ENCODE measurements at regions not wholly inside any gene's neighbourhood (a gene's known extent, or its start where the extent isn't known, plus 50 kb on each side); places are given as distances from the start of the nearest gene placed in this dataset.

DNA sequence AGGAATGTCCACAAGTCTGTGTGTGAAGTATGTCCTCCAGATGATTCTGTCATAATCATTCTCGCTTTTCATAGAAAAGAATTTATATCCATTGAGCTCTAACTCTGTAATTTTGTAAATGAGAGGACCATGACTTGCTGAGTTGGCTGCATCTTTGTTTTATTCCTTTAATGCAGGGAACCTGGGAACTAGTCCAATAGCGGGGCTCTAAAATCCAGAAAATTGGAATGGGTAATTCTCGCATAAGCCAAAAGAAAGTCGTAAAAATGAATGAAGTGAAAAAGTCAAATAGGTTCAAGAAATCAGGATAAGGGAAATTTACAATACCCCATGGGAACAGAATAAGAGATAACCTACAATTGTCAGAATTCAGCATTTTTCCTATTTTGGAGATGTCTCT is 232.5 kb downstream of the RAB38 start:
- Mint-ChIP-seq H3K36me3 (ENCODE audit: low read depth) (no peaks in the 10 kb centered on the region), H3K4me3 (ENCODE audit: unreplicated experiment) (no peak overlapping the region), H3K27me3 (ENCODE audit: low read depth) (peaks cover 8% of the 10 kb centered on the region), H3K4me1 (ENCODE audit: low read depth) (no peaks in the 10 kb centered on the region), H3K27ac (ENCODE audit: unreplicated experiment) (no peak overlapping the region), H3K9me3 (ENCODE audit: low read depth) (no peaks in the 10 kb centered on the region)
- no peak for DNase-seq (ENCODE audit: low spot score)
- TF ChIP-seq, protein P1, sequence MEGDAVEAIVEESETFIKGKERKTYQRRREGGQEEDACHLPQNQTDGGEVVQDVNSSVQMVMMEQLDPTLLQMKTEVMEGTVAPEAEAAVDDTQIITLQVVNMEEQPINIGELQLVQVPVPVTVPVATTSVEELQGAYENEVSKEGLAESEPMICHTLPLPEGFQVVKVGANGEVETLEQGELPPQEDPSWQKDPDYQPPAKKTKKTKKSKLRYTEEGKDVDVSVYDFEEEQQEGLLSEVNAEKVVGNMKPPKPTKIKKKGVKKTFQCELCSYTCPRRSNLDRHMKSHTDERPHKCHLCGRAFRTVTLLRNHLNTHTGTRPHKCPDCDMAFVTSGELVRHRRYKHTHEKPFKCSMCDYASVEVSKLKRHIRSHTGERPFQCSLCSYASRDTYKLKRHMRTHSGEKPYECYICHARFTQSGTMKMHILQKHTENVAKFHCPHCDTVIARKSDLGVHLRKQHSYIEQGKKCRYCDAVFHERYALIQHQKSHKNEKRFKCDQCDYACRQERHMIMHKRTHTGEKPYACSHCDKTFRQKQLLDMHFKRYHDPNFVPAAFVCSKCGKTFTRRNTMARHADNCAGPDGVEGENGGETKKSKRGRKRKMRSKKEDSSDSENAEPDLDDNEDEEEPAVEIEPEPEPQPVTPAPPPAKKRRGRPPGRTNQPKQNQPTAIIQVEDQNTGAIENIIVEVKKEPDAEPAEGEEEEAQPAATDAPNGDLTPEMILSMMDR (IDR thresholded peaks at IDR 0.05), result no peak

DNA sequence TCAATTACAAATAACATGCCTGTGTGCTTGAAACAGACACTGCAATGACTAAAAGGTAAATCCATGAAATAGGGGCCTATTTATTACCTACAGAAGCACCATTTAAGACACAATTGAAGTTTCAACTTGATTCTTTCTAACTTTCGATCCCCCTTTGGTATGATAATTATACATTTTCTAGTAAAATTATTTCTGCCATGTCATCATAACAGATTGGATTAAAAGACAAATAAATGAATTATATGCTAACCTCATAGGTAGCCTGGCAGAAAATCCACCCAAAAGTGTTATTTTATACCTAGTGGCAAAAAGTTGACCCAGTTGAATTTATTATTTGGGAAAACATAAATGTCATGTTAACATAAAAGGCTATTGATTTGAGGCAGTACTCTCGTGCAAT is 241.1 kb downstream of the RAB38 start:
- H3K4me1 Mint-ChIP-seq (ENCODE audit: low read depth), result no peaks in the 10 kb centered on the region
- no peak for DNase-seq (ENCODE audit: low spot score)
- H3K9me3 Mint-ChIP-seq (ENCODE audit: low read depth), result peaks cover 5% of the 10 kb centered on the region
- H3K27me3 Mint-ChIP-seq (ENCODE audit: low read depth), result peaks cover 3% of the 10 kb centered on the region
- no peak overlapping the region for H3K27ac Mint-ChIP-seq (ENCODE audit: unreplicated experiment)
- no peaks in the 10 kb centered on the region for H3K36me3 Mint-ChIP-seq (ENCODE audit: low read depth)
- no peak overlapping the region for H3K4me3 Mint-ChIP-seq (ENCODE audit: unreplicated experiment)
- TF ChIP-seq, protein P1 (IDR thresholded peaks at IDR 0.05), result no peak

DNA sequence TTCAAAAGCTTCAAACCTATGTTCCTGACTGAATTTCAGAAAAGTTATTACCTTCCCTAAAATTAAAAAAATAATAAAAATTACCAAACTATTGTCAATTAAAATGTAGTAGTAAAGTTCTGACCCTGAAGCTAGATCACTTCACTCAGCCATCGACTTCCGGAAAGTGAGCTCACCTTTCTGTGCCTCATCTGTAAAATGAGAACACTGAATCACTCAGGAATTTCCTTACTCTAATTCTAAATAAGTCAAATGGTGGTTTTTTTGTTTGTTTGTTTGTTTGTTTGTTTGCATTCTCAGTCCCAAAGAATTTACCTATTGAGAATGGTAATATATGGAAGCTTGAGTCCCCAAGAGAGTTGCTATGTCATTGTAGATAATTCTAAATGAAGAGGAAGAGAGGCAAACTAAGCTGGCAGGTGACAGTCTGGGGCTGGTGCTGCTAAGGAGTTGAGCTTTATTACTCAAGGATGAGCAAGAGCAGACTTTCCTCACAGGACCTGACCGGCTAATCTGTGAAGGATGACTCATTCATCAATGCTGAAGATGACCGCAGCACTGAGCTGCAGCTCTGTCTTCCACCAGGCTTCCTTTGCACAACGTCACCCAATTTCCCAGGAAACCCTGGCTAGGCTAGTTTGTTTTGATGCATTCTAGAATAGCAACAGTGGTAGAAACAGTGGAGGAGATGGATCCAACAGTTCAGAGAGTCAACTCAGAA is 248.8 kb downstream of the RAB38 start:
- H3K36me3 Mint-ChIP-seq (ENCODE audit: low read depth), result no peaks in the 10 kb centered on the region
- H3K4me1 Mint-ChIP-seq (ENCODE audit: low read depth), result no peaks in the 10 kb centered on the region
- TF ChIP-seq, protein P1 (IDR thresholded peaks at IDR 0.05), result no peak
- peaks cover 2% of the 10 kb centered on the region for H3K27me3 Mint-ChIP-seq (ENCODE audit: low read depth)
- no peak overlapping the region for H3K27ac Mint-ChIP-seq (ENCODE audit: unreplicated experiment)
- DNase-seq (ENCODE audit: low spot score), result no peak
- no peak overlapping the region for H3K4me3 Mint-ChIP-seq (ENCODE audit: unreplicated experiment)
- H3K9me3 Mint-ChIP-seq (ENCODE audit: low read depth), result peaks cover 5% of the 10 kb centered on the region

DNA sequence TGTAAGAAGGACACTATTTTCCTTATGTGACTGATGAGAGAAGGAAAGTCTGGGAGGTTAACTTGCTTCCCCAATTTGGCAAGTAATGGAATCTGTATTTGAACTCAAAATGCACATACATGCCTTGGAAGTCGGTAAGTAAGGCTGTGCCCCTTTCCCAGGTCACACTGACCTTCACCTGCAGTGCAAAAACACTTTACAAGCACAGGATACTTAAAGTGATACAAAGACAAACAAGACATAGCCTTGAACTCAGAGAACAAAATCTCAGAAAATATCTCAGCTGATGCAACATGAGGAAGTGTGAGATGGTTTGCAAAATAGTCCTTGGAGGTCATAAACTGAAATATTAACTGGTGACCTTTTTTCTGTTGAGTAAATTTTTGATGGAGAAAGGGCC is 251.1 kb downstream of the RAB38 start:
- TF ChIP-seq, protein P1 (IDR thresholded peaks at IDR 0.05), result no peak
- Mint-ChIP-seq H3K27ac (ENCODE audit: unreplicated experiment) (no peak overlapping the region), H3K9me3 (ENCODE audit: low read depth) (no peaks in the 10 kb centered on the region), H3K36me3 (ENCODE audit: low read depth) (no peaks in the 10 kb centered on the region), H3K4me3 (ENCODE audit: unreplicated experiment) (no peak overlapping the region), H3K27me3 (ENCODE audit: low read depth) (peaks cover 2% of the 10 kb centered on the region), H3K4me1 (ENCODE audit: low read depth) (no peaks in the 10 kb centered on the region)
- no peak for DNase-seq (ENCODE audit: low spot score)

- TF ChIP-seq, protein P1 (IDR thresholded peaks at IDR 0.05), result no peak
- no peak overlapping the region for H3K27ac Mint-ChIP-seq (ENCODE audit: unreplicated experiment)
- no peaks in the 10 kb centered on the region for H3K27me3 Mint-ChIP-seq (ENCODE audit: low read depth)
Observed at GRCh38 chr11:87917111-87917510, 258.1 kb downstream of the RAB38 start.

More at GRCh38 chr11:87917111-87917510, 258.1 kb downstream of the RAB38 start:
- Mint-ChIP-seq H3K36me3 (ENCODE audit: low read depth) (no peaks in the 10 kb centered on the region), H3K9me3 (ENCODE audit: low read depth) (no peaks in the 10 kb centered on the region), H3K4me1 (ENCODE audit: low read depth) (no peaks in the 10 kb centered on the region), H3K4me3 (ENCODE audit: unreplicated experiment) (no peak overlapping the region)
- no peak for DNase-seq (ENCODE audit: low spot score)
